Middle frontal gyrus (tissue), 1 donor: ENCODE measurements at regions not wholly inside any gene's neighbourhood (a gene's known extent, or its start where the extent isn't known, plus 50 kb on each side); places are given as distances from the start of the nearest gene placed in this dataset.
"Not testable (repeated sequence)": the region's sequence is repeated elsewhere in the genome, so short reads cannot be mapped to it uniquely, and the experiment has no call there.

Experiments
- DNase-seq: peaks from one replicate; pipeline ENCODE4 v3.0.0-alpha.2; 2015; ENCODE audit warnings: low spot score; ENCODE audit errors: extremely low spot score

- no peak for DNase-seq
These were observed 379.5 kb upstream of the DPH6 start for GRCh38 chr15:35925275-35926006.

GRCh38 chr15:35926007-35926380, 380.0 kb upstream of the DPH6 start:
- DNase-seq, result no peak

GRCh38 chr15:35928847-35929246, 382.9 kb upstream of the DPH6 start:
- no peak for DNase-seq

GRCh38 chr15:35929740-35930444, 383.9 kb upstream of the DPH6 start:
- no peak for DNase-seq

GRCh38 chr15:35931799-35932341, 385.9 kb upstream of the DPH6 start:
- no peak for DNase-seq

- DNase-seq, result no peak
These were observed 386.6 kb upstream of the DPH6 start for GRCh38 chr15:35932531-35932930.

GRCh38 chr15:35933531-35933930, 387.6 kb upstream of the DPH6 start:
- no peak for DNase-seq

- no peak for DNase-seq
These were observed 388.6 kb upstream of the DPH6 start for GRCh38 chr15:35934383-35935049.

- DNase-seq, result no peak
These were observed 390.3 kb upstream of the DPH6 start for GRCh38 chr15:35936284-35936683.

GRCh38 chr15:35937380-35937779, 391.4 kb upstream of the DPH6 start:
- DNase-seq, result no peak

- no peak for DNase-seq
These were observed 399.1 kb upstream of the DPH6 start for GRCh38 chr15:35944945-35945585.

GRCh38 chr15:35953424-35953823, 407.5 kb upstream of the DPH6 start:
- no peak for DNase-seq

- no peak for DNase-seq
These were observed 410.1 kb upstream of the DPH6 start for GRCh38 chr15:35956056-35956455.

- no peak for DNase-seq
These were observed 412.1 kb upstream of the DPH6 start for GRCh38 chr15:35958021-35958420.

- DNase-seq, result no peak
These were observed 413.0 kb upstream of the DPH6 start for GRCh38 chr15:35958975-35959374.

GRCh38 chr15:35963326-35963725, 417.4 kb upstream of the DPH6 start:
- no peak for DNase-seq

- no peak for DNase-seq
These were observed 420.8 kb upstream of the DPH6 start for GRCh38 chr15:35966781-35967180.

GRCh38 chr15:35967968-35968367, 422.0 kb upstream of the DPH6 start:
- DNase-seq, result not testable (repeated sequence)

- DNase-seq, result no peak
These were observed 427.1 kb upstream of the DPH6 start for GRCh38 chr15:35973029-35973428.

- DNase-seq, result no peak
These were observed 428.1 kb upstream of the DPH6 start for GRCh38 chr15:35974052-35974451.

GRCh38 chr15:35975941-35976340, 430.0 kb upstream of the DPH6 start:
- DNase-seq, result no peak

GRCh38 chr15:35979608-35980007, 433.6 kb upstream of the DPH6 start:
- no peak for DNase-seq
